Peyer's patch (tissue), 4 donors: ENCODE measurements at regions not wholly inside any gene's neighbourhood (a gene's known extent, or its start where the extent isn't known, plus 50 kb on each side); places are given as distances from the start of the nearest gene placed in this dataset.

Experiments
- DNase-seq, 3 donors: peaks; one replicate each; pipeline ENCODE4 v3.0.0-alpha.2; 2017 to 2019
- H3K27ac ChIP-seq, 4 donors: fragments of 200-600 bp; sonication (generic); one replicate each; pipeline ENCODE4 v1.5.1; 2016 to 2019
- H3K27me3 ChIP-seq, 2 donors: fragments of 200-600 bp; sonication (generic); one replicate each; pipeline ENCODE4 v1.5.1; 2019
- H3K36me3 ChIP-seq, 3 donors: fragments of 200-600 bp; sonication (generic); one replicate each; pipeline ENCODE4 v1.5.1; 2016 to 2019
- H3K4me1 ChIP-seq, 4 donors: fragments of 200-600 bp; sonication (generic); one replicate each; pipeline ENCODE4 v1.5.1; 2016 to 2019
- H3K4me3 ChIP-seq, 4 donors: fragments of 200-600 bp; sonication (generic); 1 replicate in 3 of 4; 2 replicates in 1 of 4; pipeline ENCODE4 v1.5.1; 2016 to 2019; ENCODE audit warnings: mild to moderate bottlenecking in 1 of 4
- H3K9me3 ChIP-seq, 4 donors: fragments of 200-600 bp; sonication (generic); one replicate each; pipeline ENCODE4 v1.5.1; 2016 to 2019; ENCODE audit warnings: mild to moderate bottlenecking in 1 of 4
- POLR2A ChIP-seq, 2 donors: fragments of 450-650 bp; IDR thresholded peaks; one replicate each; pipeline ENCODE4 v1.5.1; 2017; ENCODE audit warnings: antibody characterized with exemption in 2 of 2, mild to moderate bottlenecking in 2 of 2, moderate library complexity in 2 of 2
- TF ChIP-seq, protein P1 (sequence below), 6 experiments: fragments of 450-650 bp in 4 of 6; fragments of 200-600 bp in 2 of 6; sonication (generic) in 1 of 6; IDR thresholded peaks; one replicate each; pipeline ENCODE4 v1.5.1; 2017 to 2019; ENCODE audit warnings: antibody characterized with exemption in 6 of 6, mild to moderate bottlenecking in 3 of 6, moderate library complexity in 1 of 6

DNA sequence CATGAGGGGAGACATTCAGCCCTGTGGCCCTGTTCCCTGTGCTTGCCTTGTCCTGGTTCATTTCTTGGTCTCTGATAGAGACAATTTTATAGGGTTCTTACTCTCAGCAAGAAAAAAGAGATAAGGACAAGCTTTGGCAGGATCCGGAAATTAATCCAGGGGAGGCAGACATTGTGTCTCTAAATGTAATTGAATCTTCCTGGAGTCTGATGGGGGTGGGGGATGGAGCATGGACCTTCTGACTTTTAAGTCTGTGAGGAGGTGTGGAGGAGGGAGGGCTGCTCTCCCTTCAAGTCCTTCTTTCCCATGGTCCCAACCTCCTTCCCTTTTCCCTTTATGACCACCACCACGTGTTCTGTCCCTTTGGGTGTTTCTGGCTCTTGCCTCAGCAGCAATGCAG is 512.7 kb downstream of the DHX35 start:
- H3K9me3 ChIP-seq = no peaks in the 10 kb centered on the region
- no peak overlapping the region for H3K4me3 ChIP-seq
- H3K27ac ChIP-seq = no peak overlapping the region
- no peaks in the 10 kb centered on the region for H3K4me1 ChIP-seq
- no peaks in the 10 kb centered on the region for H3K36me3 ChIP-seq
- DNase-seq = no peak
- H3K27me3 ChIP-seq = no peaks in the 10 kb centered on the region
- TF ChIP-seq, protein P1, sequence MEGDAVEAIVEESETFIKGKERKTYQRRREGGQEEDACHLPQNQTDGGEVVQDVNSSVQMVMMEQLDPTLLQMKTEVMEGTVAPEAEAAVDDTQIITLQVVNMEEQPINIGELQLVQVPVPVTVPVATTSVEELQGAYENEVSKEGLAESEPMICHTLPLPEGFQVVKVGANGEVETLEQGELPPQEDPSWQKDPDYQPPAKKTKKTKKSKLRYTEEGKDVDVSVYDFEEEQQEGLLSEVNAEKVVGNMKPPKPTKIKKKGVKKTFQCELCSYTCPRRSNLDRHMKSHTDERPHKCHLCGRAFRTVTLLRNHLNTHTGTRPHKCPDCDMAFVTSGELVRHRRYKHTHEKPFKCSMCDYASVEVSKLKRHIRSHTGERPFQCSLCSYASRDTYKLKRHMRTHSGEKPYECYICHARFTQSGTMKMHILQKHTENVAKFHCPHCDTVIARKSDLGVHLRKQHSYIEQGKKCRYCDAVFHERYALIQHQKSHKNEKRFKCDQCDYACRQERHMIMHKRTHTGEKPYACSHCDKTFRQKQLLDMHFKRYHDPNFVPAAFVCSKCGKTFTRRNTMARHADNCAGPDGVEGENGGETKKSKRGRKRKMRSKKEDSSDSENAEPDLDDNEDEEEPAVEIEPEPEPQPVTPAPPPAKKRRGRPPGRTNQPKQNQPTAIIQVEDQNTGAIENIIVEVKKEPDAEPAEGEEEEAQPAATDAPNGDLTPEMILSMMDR (IDR thresholded peaks at IDR 0.05) = no peak
- no peak for TF ChIP-seq POLR2A (IDR thresholded peaks at IDR 0.05)

DNA sequence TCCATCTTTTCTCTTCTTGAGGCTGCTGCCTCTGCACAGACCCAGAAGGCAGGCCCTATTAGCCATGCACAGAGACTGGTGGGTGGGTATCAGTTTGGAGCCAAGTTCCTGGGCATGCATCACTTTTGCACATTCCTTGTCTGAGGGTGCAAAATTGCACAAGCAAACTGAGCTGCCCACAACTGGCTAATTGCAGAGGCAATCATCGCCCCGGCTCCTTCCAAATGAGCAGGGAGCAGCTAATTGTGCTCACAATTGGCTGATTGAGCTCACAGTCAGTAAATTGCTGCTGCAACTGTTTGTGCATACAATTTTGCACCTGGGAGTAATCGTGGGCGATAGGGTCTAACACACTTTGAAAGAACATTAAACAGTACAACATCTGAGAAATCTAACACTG is 511.4 kb downstream of the DHX35 start:
- TF ChIP-seq, protein P1 (IDR thresholded peaks at IDR 0.05) = no peak
- no peak for TF ChIP-seq POLR2A (IDR thresholded peaks at IDR 0.05)
- H3K4me1 ChIP-seq = no peaks in the 10 kb centered on the region
- H3K4me3 ChIP-seq = no peak overlapping the region
- no peak for DNase-seq
- no peaks in the 10 kb centered on the region for H3K27me3 ChIP-seq
- no peaks in the 10 kb centered on the region for H3K9me3 ChIP-seq
- no peaks in the 10 kb centered on the region for H3K36me3 ChIP-seq
- no peak overlapping the region for H3K27ac ChIP-seq

DNA sequence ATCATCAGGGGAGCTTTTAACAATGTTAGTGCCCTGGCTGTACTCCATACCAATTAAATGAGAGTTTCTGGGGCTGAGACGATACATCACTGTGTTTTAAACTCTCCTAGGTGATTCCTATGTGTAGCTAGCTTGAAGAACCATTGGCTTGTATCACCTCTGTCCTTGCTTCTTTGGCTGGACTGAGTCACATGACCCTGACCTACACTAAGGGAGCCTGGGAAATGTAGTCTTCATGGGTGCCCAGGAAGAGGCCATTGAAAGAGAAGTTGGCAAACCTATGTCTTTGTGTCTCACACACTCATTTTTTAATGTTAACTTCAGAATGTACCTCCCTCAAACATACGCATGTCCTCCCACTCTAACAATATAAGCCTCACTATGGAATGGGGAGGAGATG is 506.6 kb downstream of the DHX35 start:
- H3K4me1 ChIP-seq = no peaks in the 10 kb centered on the region
- no peaks in the 10 kb centered on the region for H3K36me3 ChIP-seq
- TF ChIP-seq, protein P1 (IDR thresholded peaks at IDR 0.05) = no peak
- H3K9me3 ChIP-seq = no peaks in the 10 kb centered on the region
- H3K27ac ChIP-seq = no peak overlapping the region
- DNase-seq = no peak
- H3K27me3 ChIP-seq = no peaks in the 10 kb centered on the region
- H3K4me3 ChIP-seq = no peak overlapping the region

DNA sequence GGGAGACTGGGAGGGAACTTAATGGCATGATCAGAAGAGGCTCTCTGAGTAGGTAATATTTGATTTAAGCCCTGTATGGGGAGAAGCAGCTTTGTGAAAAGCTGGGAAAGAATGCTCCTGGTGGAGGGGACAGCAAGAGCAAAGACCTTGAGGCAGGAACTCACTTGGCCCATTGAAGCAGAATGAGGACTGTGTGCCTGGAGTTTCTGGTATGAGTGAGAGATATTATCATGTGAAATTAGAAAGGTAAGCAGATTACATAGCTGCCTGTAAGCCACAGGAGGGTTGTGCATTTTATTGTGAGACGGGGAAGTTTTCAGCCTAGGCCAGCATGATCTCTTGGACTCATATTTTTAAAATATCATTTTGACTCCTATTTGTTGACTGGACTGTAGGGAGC is 502.1 kb downstream of the DHX35 start:
- DNase-seq = no peak
- Histone ChIP-seq H3K4me1 (no peaks in the 10 kb centered on the region), H3K4me3 (no peak overlapping the region), H3K36me3 (no peaks in the 10 kb centered on the region), H3K27ac (no peak overlapping the region), H3K27me3 (no peaks in the 10 kb centered on the region), H3K9me3 (no peaks in the 10 kb centered on the region)
- TF ChIP-seq, protein P1 (IDR thresholded peaks at IDR 0.05) = no peak
- no peak for TF ChIP-seq POLR2A (IDR thresholded peaks at IDR 0.05)

DNA sequence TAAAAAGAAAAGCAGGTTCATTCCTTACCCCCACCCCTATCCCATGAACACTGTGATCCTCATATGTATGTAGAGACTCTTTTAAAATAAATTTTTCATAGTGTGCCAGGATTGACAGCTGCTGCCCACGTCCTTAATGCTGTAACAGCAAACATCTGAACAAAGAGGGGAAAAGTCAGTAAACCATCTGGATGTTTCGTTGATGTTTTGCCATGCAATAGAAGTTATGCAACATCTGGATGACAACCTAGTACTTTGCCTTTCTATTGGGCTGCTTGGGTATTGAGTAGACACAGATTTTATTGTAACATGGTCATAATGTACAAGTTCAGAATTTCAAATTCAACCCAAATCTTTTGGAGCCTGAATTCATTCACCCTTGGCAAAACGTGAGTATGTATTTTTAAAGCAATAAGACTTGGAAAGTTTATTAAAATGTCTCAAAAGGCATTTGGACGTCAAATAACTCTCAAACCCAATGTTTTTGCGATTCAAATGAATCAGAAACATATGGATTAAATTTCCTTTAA is 500.3 kb downstream of the DHX35 start:
- Histone ChIP-seq H3K36me3 (no peaks in the 10 kb centered on the region), H3K27me3 (no peaks in the 10 kb centered on the region), H3K4me3 (no peak overlapping the region), H3K9me3 (no peaks in the 10 kb centered on the region), H3K27ac (no peak overlapping the region), H3K4me1 (no peaks in the 10 kb centered on the region)
- TF ChIP-seq POLR2A (IDR thresholded peaks at IDR 0.05) = no peak
- TF ChIP-seq, protein P1 (IDR thresholded peaks at IDR 0.05) = no peak
- DNase-seq = no peak

DNA sequence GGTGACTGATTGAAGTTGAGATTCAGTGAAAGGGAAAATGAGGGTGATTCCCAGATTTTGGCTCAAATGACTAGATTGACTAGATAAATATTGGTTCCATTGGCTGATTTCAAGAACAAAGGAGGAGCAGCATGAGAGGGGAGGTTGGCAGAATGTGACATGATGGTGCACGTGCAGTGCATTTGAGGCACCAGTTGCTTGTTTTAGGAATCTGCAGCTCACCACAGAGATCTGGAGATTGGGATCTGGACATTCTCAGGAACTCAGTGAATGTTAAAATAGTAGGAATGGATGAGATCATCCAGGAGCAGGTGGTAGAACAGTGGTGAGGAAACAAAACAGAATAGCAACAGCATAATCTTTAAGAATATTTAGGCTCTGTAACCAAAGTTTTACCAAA is 496.3 kb downstream of the DHX35 start:
- no peak for DNase-seq
- no peak for TF ChIP-seq POLR2A (IDR thresholded peaks at IDR 0.05)
- TF ChIP-seq, protein P1 (IDR thresholded peaks at IDR 0.05) = no peak
- Histone ChIP-seq H3K4me1 (no peaks in the 10 kb centered on the region), H3K27ac (no peak overlapping the region), H3K36me3 (no peaks in the 10 kb centered on the region), H3K27me3 (no peaks in the 10 kb centered on the region), H3K9me3 (no peaks in the 10 kb centered on the region), H3K4me3 (no peak overlapping the region)
